AG04450 (cell line): ENCODE measurements at regions not wholly inside any gene's neighbourhood (a gene's known extent, or its start where the extent isn't known, plus 50 kb on each side); places are given as distances from the start of the nearest gene placed in this dataset.

ENCODE experiments used
- CTCF ChIA-PET: fragments of 300-600, 350-600 bp; formaldehyde crosslinking; extraction: SDS; loops from one replicate; lab custom pipeline; 2022; ENCODE audit warnings: antibody characterized with exemption, inconsistent platforms; lab: Charles Lee
- POLR2A ChIA-PET: fragments of 350-600 bp; formaldehyde crosslinking; extraction: SDS; loops from one replicate; lab custom pipeline; 2021; ENCODE audit warnings: antibody characterized with exemption, inconsistent platforms; lab: Yijun Ruan, JAX
- DNase-seq: peaks from one replicate; pipeline ENCODE4 v3.0.0-alpha.2; 2011; ENCODE audit warnings: low read depth, low spot score
- H3K27ac ChIP-seq: one replicate; pipeline ENCODE4 v1.5.1; 2012; ENCODE audit warnings: low read depth, low read length, control low read depth
- H3K27me3 ChIP-seq: one replicate; pipeline ENCODE4 v1.6.0; 2012; ENCODE audit warnings: low read length; ENCODE audit not compliant: control insufficient read depth, insufficient read depth
- H3K4me3 ChIP-seq: 2 replicates; pipeline ENCODE4 v1.5.1; 2011; ENCODE audit warnings: mild to moderate bottlenecking, low read depth, low read length, control low read depth
- H3K9me3 ChIP-seq: 2 replicates; pipeline ENCODE4 v1.5.1; 2012; ENCODE audit warnings: low read length; ENCODE audit not compliant: control insufficient read depth, insufficient read depth
- CTCF ChIP-seq: IDR thresholded peaks from 2 replicates; pipeline ENCODE4 v1.5.1; 2011; ENCODE audit warnings: low read depth, low read length, control low read depth, inconsistent platforms

GRCh38 chr2:194345347-194345746 lies 1311.7 kb upstream of the SLC39A10 start:
- no peak overlapping the region for H3K4me3 ChIP-seq
- H3K9me3 ChIP-seq = no peaks in the 10 kb centered on the region
- DNase-seq = no peak
- ChIA-PET CTCF (no interaction called here), POLR2A (no interaction called here)
- no peak overlapping the region for H3K27ac ChIP-seq
- no peak for TF ChIP-seq CTCF
- H3K27me3 ChIP-seq = no peaks in the 10 kb centered on the region

- no peak for DNase-seq
- ChIA-PET POLR2A (no interaction called here), CTCF (no interaction called here)
- Histone ChIP-seq H3K27ac (no peak overlapping the region), H3K27me3 (no peaks in the 10 kb centered on the region), H3K4me3 (no peak overlapping the region), H3K9me3 (no peaks in the 10 kb centered on the region)
- TF ChIP-seq CTCF = no peak
These were observed 1313.9 kb upstream of the SLC39A10 start for GRCh38 chr2:194343167-194343566.

- H3K27ac ChIP-seq = no peak overlapping the region
- H3K4me3 ChIP-seq = no peak overlapping the region
- CTCF ChIA-PET = no interaction called here
- no peak for DNase-seq
- no peaks in the 10 kb centered on the region for H3K27me3 ChIP-seq
- peaks cover 8% of the 10 kb centered on the region for H3K9me3 ChIP-seq
- POLR2A ChIA-PET = no interaction called here
- TF ChIP-seq CTCF = no peak
These were observed 1324.1 kb upstream of the SLC39A10 start for GRCh38 chr2:194332799-194333490.

- Histone ChIP-seq H3K4me3 (no peak overlapping the region), H3K27me3 (no peaks in the 10 kb centered on the region), H3K9me3 (peaks cover 17% of the 10 kb centered on the region), H3K27ac (no peak overlapping the region)
- DNase-seq = no peak
- TF ChIP-seq CTCF = no peak
- ChIA-PET CTCF (no interaction called here), POLR2A (no interaction called here)
These were observed 1328.6 kb upstream of the SLC39A10 start for GRCh38 chr2:194328456-194328855.

- Histone ChIP-seq H3K27ac (no peak overlapping the region), H3K9me3 (peaks cover 17% of the 10 kb centered on the region), H3K27me3 (no peaks in the 10 kb centered on the region), H3K4me3 (no peak overlapping the region)
- TF ChIP-seq CTCF = no peak
- ChIA-PET CTCF (no interaction called here), POLR2A (no interaction called here)
- no peak for DNase-seq
These were observed 1329.7 kb upstream of the SLC39A10 start for GRCh38 chr2:194327196-194327888.
